ENCODE measurements at regions not wholly inside any gene's neighbourhood (a gene's known extent, or its start where the extent isn't known, plus 50 kb on each side); places are given as distances from the start of the nearest gene placed in this dataset.

DNA sequence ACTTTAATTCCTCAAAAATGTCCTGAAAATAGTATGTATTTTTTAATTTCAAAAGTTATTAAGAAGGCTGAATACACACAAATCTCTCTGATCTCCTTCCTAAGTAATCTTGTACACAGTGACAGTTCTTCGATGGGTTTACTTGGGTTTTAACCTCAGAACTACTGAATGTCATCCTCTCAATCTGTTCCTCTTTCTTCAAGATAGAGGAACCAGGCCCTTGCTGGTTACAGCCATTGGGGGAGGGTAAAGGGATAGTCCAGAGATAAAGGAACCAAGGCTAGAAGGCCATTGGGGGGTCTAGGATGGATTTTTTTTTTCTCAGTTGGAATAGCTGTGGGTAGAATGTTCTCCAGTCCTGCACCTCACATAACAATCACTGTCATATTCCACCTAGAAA lies 224.9 kb downstream of the SKIDA1 start:
- H3K4me3 Mint-ChIP-seq, result no peak overlapping the region
- H3K27me3 Mint-ChIP-seq, result peaks cover 8 to 10% of the 10 kb centered on the region in 2 donors
- DNase-seq (no peak), ATAC-seq (replicated peaks in 1 of 4) (no peak)
- H3K36me3 Mint-ChIP-seq, result no peaks in the 10 kb centered on the region
- no peaks in the 10 kb centered on the region for H3K9me3 ChIP-seq
- WGBS (ENCODE audit: insufficient coverage), result no CpG with 5 or more reads among the region's 1 CpG
- no peak overlapping the region for H3K27ac ChIP-seq (ENCODE audit: low read length)
- no peaks in the 10 kb centered on the region for H3K36me3 ChIP-seq (ENCODE audit: control insufficient read depth in 2 of 2, extremely low read depth in 1 of 2, insufficient read depth in 1 of 2, low read length in 1 of 2)
- H3K4me1 Mint-ChIP-seq, result no peaks in the 10 kb centered on the region
- no peak overlapping the region for H3K27ac Mint-ChIP-seq
- ChIA-PET CTCF (no interaction called here), POLR2A (no interaction called here)
- H3K4me1 ChIP-seq (ENCODE audit: control insufficient read depth in 1 of 2, extremely low read depth in 1 of 2, insufficient read depth in 2 of 2, low read length in 2 of 2), result no peaks in the 10 kb centered on the region
- no peaks in the 10 kb centered on the region for H3K9me3 Mint-ChIP-seq
- peaks cover 0 to 6% of the 10 kb centered on the region in 2 experiments for H3K27me3 ChIP-seq (replicated peaks in 1 of 2; ENCODE audit: control insufficient read depth in 2 of 2, extremely low read depth in 1 of 2, insufficient read depth in 2 of 2, low read length in 1 of 2)
- H3K4me3 ChIP-seq (ENCODE audit: control insufficient read depth in 1 of 2, extremely low read depth in 1 of 2, low read length in 1 of 2), result no peak overlapping the region

DNA sequence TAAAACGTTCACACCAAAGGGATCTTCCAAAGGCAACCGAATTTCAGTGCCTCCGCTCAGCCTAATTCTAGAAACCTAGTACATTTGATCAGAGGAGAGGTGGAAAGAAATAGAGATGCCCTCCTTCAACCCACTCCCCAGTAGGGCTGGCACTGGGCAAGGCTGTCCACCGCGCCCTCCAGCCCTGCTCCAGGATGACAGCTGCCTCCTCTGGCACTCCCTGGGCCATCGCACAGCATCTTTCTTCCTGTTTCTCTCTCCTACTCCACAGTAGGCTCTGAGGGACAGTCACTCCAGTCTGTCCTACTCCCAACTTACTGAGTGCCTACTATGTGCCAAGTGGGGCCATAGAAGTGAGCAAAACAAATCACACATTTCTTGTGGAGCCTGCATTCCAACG lies 226.2 kb downstream of the SKIDA1 start:
- Histone ChIP-seq H3K4me3 (ENCODE audit: control insufficient read depth in 1 of 2, extremely low read depth in 1 of 2, low read length in 1 of 2) (no peak overlapping the region), H3K27me3 (replicated peaks in 1 of 2; ENCODE audit: control insufficient read depth in 2 of 2, extremely low read depth in 1 of 2, insufficient read depth in 2 of 2, low read length in 1 of 2) (peaks cover 0 to 6% of the 10 kb centered on the region in 2 experiments), H3K4me1 (ENCODE audit: control insufficient read depth in 1 of 2, extremely low read depth in 1 of 2, insufficient read depth in 2 of 2, low read length in 2 of 2) (no peaks in the 10 kb centered on the region), H3K36me3 (ENCODE audit: control insufficient read depth in 2 of 2, extremely low read depth in 1 of 2, insufficient read depth in 1 of 2, low read length in 1 of 2) (no peaks in the 10 kb centered on the region), H3K9me3 (no peaks in the 10 kb centered on the region), H3K27ac (ENCODE audit: low read length) (no peak overlapping the region)
- Mint-ChIP-seq H3K36me3 (no peaks in the 10 kb centered on the region), H3K27ac (no peak overlapping the region), H3K27me3 (peaks cover 11 to 13% of the 10 kb centered on the region in 2 donors), H3K4me1 (no peaks in the 10 kb centered on the region), H3K9me3 (no peaks in the 10 kb centered on the region), H3K4me3 (no peak overlapping the region)
- ATAC-seq (replicated peaks in 1 of 4) (no peak), DNase-seq (no peak)
- ChIA-PET POLR2A (no interaction called here), CTCF (interaction anchor here in 1 of 2 donors (0.9 kb wide), 1 partner anchor 17 kb away, joined by 4 read pairs; no protein-coding TSS in a partner anchor)
- 94% methylated on average over 4 of the region's 7 CpGs for WGBS (ENCODE audit: insufficient coverage)

- Histone ChIP-seq H3K36me3 (ENCODE audit: control insufficient read depth in 2 of 2, extremely low read depth in 1 of 2, insufficient read depth in 1 of 2, low read length in 1 of 2) (no peaks in the 10 kb centered on the region), H3K27me3 (replicated peaks in 1 of 2; ENCODE audit: control insufficient read depth in 2 of 2, extremely low read depth in 1 of 2, insufficient read depth in 2 of 2, low read length in 1 of 2) (peaks cover 0 to 6% of the 10 kb centered on the region in 2 experiments), H3K4me1 (ENCODE audit: control insufficient read depth in 1 of 2, extremely low read depth in 1 of 2, insufficient read depth in 2 of 2, low read length in 2 of 2) (no peaks in the 10 kb centered on the region), H3K4me3 (ENCODE audit: control insufficient read depth in 1 of 2, extremely low read depth in 1 of 2, low read length in 1 of 2) (no peak overlapping the region), H3K27ac (ENCODE audit: low read length) (no peak overlapping the region), H3K9me3 (no peaks in the 10 kb centered on the region)
- DNase-seq, result no peak
- no CpG with 5 or more reads among the region's 2 CpGs for WGBS (ENCODE audit: insufficient coverage)
- no peaks in the 10 kb centered on the region for H3K4me1 Mint-ChIP-seq
- POLR2A ChIA-PET, result no interaction called here
- no peak overlapping the region for H3K4me3 Mint-ChIP-seq
- no peak overlapping the region for H3K27ac Mint-ChIP-seq
- no peak for ATAC-seq (replicated peaks in 1 of 4)
- no peaks in the 10 kb centered on the region for H3K36me3 Mint-ChIP-seq
- CTCF ChIA-PET, result interaction anchor here in 1 of 2 donors (0.9 kb wide), 1 partner anchor 17 kb away, joined by 4 read pairs; no protein-coding TSS in a partner anchor
- peaks cover 15 to 17% of the 10 kb centered on the region in 2 donors for H3K27me3 Mint-ChIP-seq
- no peaks in the 10 kb centered on the region for H3K9me3 Mint-ChIP-seq
Measured at GRCh38 chr10:21298701-21299100, 226.8 kb downstream of the SKIDA1 start.

DNA sequence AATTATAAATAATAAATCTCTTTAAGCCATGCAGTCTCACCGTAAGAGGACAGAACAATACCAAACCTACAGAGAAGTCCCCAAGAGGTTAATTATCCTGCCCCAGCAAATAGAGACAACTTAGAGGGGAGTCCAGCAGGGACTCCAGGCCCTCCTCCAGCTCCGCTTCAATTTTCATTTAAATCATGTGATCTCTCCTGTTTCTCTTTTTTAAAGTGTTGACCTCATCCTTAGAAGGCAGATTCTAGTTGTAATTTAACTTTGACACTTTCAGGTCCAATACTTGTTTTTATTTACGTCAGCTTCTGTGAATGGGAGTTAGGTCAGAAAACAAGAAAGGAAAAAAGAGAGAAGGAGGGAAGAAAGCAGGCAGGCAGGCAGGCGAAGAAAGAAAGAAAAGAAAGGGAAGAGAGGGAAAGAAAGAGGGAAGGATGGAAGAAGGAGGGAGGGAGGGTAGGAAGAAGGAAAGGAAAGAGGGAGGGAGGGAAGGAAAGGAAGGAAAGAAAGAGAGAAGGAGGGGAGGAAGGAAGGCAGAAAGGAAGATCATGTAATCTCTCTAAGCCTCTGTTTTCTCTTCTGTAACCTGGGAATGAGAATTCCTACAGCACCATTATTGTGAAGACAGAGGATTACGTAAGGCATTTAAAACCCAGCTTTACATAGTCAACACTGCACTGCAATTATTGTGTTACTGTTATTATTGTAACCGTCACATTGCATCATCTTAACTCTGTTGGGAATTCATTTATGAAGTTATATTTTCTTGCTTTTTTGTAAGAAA lies 227.7 kb downstream of the SKIDA1 start:
- Histone ChIP-seq H3K4me3 (ENCODE audit: control insufficient read depth in 1 of 2, extremely low read depth in 1 of 2, low read length in 1 of 2) (no peak overlapping the region), H3K4me1 (ENCODE audit: control insufficient read depth in 1 of 2, extremely low read depth in 1 of 2, insufficient read depth in 2 of 2, low read length in 2 of 2) (peaks cover 0 to 1% of the 10 kb centered on the region in 2 experiments), H3K36me3 (ENCODE audit: control insufficient read depth in 2 of 2, extremely low read depth in 1 of 2, insufficient read depth in 1 of 2, low read length in 1 of 2) (no peaks in the 10 kb centered on the region), H3K27me3 (replicated peaks in 1 of 2; ENCODE audit: control insufficient read depth in 2 of 2, extremely low read depth in 1 of 2, insufficient read depth in 2 of 2, low read length in 1 of 2) (peaks cover 0 to 7% of the 10 kb centered on the region in 2 experiments), H3K9me3 (no peaks in the 10 kb centered on the region), H3K27ac (ENCODE audit: low read length) (no peak overlapping the region)
- Mint-ChIP-seq H3K27ac (no peak overlapping the region), H3K4me1 (peaks cover 3 to 7% (median 4%) of the 10 kb centered on the region in 3 donors), H3K27me3 (peaks cover 18 to 19% of the 10 kb centered on the region in 2 donors), H3K36me3 (no peaks in the 10 kb centered on the region), H3K9me3 (no peaks in the 10 kb centered on the region), H3K4me3 (no peak overlapping the region)
- 94% methylated on average over 2 of the region's 6 CpGs for WGBS (ENCODE audit: insufficient coverage)
- ChIA-PET POLR2A (no interaction called here), CTCF (no interaction called here)
- ATAC-seq (replicated peaks in 1 of 4), result no peak
- no peak for DNase-seq

- Mint-ChIP-seq H3K9me3 (no peaks in the 10 kb centered on the region), H3K4me1 (peaks cover 6 to 10% (median 8%) of the 10 kb centered on the region in 3 donors), H3K27ac (no peak overlapping the region), H3K27me3 (peaks cover 16 to 22% of the 10 kb centered on the region in 2 donors), H3K4me3 (no peak overlapping the region), H3K36me3 (no peaks in the 10 kb centered on the region)
- ChIA-PET POLR2A (no interaction called here), CTCF (no interaction called here)
- H3K4me3 ChIP-seq (ENCODE audit: control insufficient read depth in 1 of 2, extremely low read depth in 1 of 2, low read length in 1 of 2), result no peak overlapping the region
- DNase-seq (no peak), ATAC-seq (replicated peaks in 1 of 4) (no peak)
- no peaks in the 10 kb centered on the region for H3K9me3 ChIP-seq
- H3K27me3 ChIP-seq (replicated peaks in 1 of 2; ENCODE audit: control insufficient read depth in 2 of 2, extremely low read depth in 1 of 2, insufficient read depth in 2 of 2, low read length in 1 of 2), result peaks cover 0 to 4% of the 10 kb centered on the region in 2 experiments
- H3K27ac ChIP-seq (ENCODE audit: low read length), result no peak overlapping the region
- H3K36me3 ChIP-seq (ENCODE audit: control insufficient read depth in 2 of 2, extremely low read depth in 1 of 2, insufficient read depth in 1 of 2, low read length in 1 of 2), result no peaks in the 10 kb centered on the region
- WGBS (ENCODE audit: insufficient coverage), result 84% methylated on average over 6 of the region's 13 CpGs
- peaks cover 0 to 2% of the 10 kb centered on the region in 2 experiments for H3K4me1 ChIP-seq (ENCODE audit: control insufficient read depth in 1 of 2, extremely low read depth in 1 of 2, insufficient read depth in 2 of 2, low read length in 2 of 2)
Measured at GRCh38 chr10:21296575-21297355, 228.7 kb downstream of the SKIDA1 start.

- Histone ChIP-seq H3K9me3 (no peaks in the 10 kb centered on the region), H3K4me3 (ENCODE audit: control insufficient read depth in 1 of 2, extremely low read depth in 1 of 2, low read length in 1 of 2) (no peak overlapping the region), H3K27ac (ENCODE audit: low read length) (no peak overlapping the region), H3K36me3 (ENCODE audit: control insufficient read depth in 2 of 2, extremely low read depth in 1 of 2, insufficient read depth in 1 of 2, low read length in 1 of 2) (no peaks in the 10 kb centered on the region), H3K4me1 (ENCODE audit: control insufficient read depth in 1 of 2, extremely low read depth in 1 of 2, insufficient read depth in 2 of 2, low read length in 2 of 2) (peaks cover 0 to 2% of the 10 kb centered on the region in 2 experiments), H3K27me3 (replicated peaks in 1 of 2; ENCODE audit: control insufficient read depth in 2 of 2, extremely low read depth in 1 of 2, insufficient read depth in 2 of 2, low read length in 1 of 2) (peaks cover 0 to 2% of the 10 kb centered on the region in 2 experiments)
- Mint-ChIP-seq H3K27ac (no peak overlapping the region), H3K9me3 (no peaks in the 10 kb centered on the region), H3K27me3 (peaks cover 17 to 22% of the 10 kb centered on the region in 2 donors), H3K4me3 (no peak overlapping the region), H3K36me3 (no peaks in the 10 kb centered on the region), H3K4me1 (peaks cover 6 to 10% (median 8%) of the 10 kb centered on the region in 3 donors)
- DNase-seq (no peak), ATAC-seq (replicated peaks in 1 of 4) (no peak)
- ChIA-PET CTCF (interaction anchor here (0.6 to 1.1 kb wide), 2 partner anchors 15 to 22 kb away, joined by 3 to 4 read pairs; no protein-coding TSS in a partner anchor), POLR2A (interaction anchor here in 1 of 2 donors (0.6 kb wide), 1 partner anchor 1689 kb away, joined by 6 read pairs; no protein-coding TSS in a partner anchor)
- WGBS (ENCODE audit: insufficient coverage), result 84% methylated on average over 4 of the region's 9 CpGs
Measured at GRCh38 chr10:21293518-21294356, 231.7 kb downstream of the SKIDA1 start.

Data from T-cell (primary cell).